ENCODE measurements at regions not wholly inside any gene's neighbourhood (a gene's known extent, or its start where the extent isn't known, plus 50 kb on each side); places are given as distances from the start of the nearest gene placed in this dataset.

DNA sequence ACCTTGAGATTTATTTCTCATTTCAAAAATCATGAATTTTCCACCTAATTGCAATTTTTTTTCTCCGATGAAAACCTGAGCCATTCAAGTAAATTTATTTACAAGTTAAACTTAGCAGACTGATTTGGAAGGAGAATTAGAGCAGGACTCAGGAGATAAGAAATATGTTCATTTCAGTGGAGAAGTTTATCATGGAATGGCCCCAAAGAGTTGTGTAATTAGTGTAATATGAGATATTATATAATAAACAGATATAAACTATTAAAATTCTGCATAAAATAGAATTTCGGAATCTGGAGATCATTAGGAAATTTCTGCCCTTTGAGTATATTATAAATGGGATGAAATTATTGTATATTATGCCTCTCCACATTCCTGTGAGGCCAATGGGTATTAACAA, 596.8 kb downstream of the QKI start:
- DNase-seq = no peak

DNA sequence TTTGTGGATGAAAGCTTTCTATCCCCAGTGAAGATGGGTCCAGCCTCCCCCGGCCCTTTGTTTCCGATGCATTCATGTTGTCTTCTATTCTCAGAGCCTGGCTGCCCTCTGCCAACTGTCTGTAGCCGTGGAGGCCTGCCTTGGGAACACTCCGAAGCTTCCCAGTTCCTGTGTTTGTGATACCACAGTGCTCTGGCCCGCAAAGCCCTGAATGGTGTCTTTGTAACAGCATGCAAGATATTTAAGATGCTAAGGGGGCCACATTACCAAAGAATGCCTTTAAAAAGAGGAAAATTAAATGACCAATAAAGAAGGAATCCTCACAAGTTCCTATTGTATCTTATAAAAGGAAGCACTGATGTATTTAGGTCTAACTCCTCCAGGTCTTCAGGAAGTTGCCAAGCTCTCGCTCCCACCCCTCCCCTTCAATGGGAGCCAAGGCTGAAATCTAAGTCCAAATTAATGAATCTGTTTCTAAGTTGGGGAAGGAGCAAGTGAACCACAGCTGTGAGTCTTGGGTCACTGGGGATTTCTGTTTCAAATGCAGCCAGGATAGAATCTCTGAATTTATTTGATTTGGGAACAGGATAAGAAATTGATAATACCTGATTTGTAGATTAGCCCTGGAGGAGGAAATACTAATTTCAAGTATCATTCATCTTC, 596.1 kb downstream of the QKI start:
- DNase-seq = peak; percentile 32 to 41

DNA sequence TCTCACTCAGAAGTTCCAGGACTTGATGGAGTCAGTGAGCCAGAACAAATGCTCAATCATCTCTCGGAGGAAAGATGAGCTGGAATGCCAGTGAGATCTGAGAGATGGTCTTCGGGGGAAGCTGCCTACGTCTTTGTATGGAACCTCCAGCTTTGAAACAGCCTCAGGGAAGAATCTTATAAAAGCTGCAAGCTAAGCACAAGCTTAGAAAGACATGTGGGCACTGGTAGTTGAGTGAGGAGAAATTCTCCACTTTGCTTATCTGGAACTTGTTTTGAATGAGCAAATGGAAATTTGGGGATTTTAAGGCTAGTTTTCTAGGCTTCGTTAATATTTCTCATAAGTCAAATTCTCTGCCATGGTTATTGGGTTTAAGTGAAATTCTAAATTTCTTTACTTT, 594.4 kb downstream of the QKI start:
- DNase-seq = no peak

DNA sequence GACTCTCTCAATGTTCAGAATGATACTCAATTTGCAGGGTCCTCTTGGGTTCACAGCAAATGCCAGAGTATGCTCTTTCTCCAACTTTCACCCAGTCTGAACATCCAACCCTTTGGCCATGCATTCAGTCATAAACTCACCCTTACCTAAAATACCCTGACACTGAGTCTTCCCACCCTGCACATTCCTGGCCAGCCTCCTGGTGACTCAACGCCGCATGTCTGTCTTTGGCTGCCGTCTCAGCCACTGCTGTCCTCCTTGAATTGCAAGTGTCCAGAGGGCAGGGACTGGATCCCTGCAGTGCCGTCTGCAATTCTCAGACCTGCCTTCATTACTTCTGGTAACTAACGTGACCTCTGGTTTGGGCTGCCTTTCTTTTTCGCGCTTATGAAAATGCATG, 593.4 kb downstream of the QKI start:
- DNase-seq = no peak

DNA sequence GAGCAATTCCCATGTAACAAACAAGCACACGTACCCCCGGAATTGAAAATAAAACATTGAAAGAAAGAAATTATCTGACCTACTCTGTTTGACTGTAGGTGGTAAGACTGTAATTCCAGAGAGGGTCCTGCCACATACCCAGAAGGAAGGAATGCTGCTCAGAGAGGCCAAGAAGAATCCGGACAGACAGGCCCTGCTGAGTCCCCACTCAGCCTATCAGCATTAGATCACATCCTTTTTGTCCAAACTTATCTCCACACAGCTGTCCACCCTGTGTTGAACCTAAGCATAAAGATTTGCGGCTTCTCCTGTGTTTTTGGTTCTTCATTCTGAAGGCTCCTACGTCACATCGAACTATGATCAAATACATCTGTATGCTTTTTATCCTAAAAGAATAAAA, 591.9 kb downstream of the QKI start:
- DNase-seq = no peak

DNA sequence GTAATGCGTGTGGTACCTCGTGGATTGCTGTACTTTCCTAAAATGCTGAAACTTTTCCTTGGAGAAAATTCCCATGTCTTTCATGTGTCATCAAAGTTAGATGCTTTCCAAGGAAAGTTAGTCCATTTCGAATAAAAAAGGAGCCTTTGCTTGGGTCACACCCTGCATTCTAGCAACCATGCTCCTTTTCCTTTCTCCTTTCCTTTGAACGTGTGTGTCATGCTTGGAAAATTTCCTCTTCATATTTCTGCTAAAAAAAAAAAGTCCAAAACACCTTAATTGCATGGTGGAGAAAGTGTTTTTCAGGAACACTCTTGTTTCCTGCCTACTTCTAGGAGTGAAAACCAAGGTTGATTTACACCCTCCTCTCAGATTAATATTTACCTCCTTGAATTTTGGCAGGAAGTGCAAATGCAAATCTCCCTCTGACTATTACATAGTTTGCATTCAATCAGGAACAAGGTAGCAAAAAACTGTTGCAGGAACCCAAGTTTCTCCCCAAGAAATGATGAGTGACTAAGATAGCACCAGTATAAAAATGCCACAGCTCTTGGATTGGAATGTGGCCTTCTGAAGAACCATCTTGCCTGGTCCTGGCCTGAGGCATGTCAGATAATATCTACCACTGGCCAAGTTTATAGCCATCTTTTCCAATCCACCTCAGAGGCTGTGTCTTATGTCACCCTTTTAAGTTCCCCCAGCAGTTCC, 590.6 kb downstream of the QKI start:
- DNase-seq = no peak

DNA sequence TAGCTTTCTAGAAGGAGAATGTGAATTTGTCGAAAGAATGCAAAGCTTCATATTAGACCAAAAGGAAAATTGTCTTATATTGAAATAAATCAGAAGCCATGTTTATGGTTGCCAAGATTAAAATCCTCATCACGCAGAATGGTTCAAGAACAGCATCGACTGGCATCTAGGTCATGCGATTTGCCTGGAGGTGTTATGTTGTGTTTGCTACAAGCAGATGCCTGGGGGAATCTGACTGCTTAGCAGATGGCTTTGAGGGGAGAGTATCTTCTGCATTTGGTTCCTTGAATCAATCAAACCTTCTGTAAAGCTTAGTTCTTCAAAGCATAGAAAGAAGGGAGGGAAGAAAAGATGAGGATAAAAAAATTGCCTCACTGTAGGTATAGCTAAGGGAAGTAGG, 585.8 kb downstream of the QKI start:
- DNase-seq = no peak

DNA sequence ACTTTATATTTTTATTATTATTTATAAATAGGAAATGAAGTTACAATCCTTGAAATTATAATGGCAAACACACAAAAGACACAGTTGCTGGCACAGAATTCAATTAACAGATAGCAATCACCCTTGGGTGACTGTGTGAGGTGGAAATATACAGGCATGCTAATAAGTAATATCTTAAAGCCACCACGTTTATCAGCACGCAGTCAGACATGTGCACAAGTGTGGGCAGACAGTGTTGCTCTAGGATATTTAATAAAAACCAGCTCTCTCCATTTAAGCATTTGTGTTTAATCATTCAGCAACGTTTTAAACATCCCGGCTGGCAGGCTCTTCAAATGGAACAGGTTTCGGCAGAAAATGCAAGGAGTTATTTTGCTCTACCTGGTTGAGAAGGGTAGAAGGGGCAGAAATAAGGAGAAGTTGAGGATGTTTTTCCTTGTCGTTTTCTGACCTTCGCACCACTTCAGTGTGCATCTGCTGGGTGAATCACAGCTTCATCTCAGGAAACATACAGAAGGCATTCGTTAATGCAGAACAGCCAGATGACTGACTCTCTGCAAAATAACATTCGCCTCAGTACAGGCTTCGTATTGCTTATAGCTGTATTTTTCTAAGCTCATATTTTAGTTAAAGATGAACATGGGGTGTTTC, 585.1 kb downstream of the QKI start:
- no peak for DNase-seq

DNA sequence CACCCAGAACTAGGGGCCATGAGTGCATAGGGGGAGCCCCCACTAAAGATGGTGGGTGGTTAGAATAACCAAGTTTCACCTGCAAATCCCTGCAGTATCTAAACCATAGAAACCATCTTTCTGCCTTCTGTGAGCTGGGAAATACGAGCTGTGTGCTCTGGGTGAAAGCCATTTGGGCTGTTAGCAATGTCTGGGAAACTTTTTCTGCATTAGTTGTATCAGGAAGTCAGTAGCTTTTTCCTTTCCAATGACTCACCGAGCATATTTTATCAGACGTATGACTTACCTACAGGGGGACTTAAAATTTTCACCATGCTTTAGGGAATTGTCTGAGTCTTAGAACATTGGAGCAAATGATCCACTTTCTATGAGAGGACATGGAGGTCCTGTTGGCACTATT, 584.0 kb downstream of the QKI start:
- DNase-seq = no peak

DNA sequence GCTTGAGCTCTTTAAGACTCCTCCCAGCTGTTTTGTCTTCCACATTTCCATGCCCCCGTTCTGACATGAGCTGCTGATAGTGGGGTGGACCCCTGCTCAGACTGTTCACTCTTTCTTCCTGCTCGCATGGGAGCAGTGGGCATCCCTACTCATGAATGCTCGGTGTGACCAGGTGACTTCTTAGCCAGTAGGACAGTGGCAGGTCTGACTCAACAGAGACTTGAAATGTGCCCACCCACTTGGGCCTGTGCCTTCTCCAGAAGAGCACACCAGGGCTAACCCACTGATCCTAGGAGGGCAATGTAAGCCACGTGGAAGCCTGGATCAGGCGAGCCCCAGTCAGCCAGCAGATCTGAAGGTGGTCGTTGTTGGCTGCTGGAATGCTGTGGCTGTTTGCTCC, 582.0 kb downstream of the QKI start:
- DNase-seq = no peak

DNA sequence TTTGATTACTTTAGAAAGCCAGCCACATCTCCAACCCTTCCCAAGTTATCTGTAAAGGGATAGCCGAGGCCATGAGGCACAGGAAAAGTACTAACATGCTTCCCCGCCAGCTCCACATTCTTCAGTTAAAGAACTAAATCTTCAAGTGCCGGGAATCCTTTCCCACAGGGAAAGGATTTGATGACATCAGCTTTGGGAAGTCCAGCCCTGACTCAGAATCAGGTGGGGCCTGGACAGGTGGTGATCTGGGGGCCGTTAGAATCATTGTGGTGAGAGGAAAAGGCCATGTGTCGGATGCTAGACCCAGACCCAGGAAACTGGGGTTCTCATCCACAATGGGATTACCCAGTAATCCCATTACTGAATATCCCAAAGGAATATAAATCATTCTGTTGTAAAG, 580.0 kb downstream of the QKI start:
- no peak for DNase-seq

DNA sequence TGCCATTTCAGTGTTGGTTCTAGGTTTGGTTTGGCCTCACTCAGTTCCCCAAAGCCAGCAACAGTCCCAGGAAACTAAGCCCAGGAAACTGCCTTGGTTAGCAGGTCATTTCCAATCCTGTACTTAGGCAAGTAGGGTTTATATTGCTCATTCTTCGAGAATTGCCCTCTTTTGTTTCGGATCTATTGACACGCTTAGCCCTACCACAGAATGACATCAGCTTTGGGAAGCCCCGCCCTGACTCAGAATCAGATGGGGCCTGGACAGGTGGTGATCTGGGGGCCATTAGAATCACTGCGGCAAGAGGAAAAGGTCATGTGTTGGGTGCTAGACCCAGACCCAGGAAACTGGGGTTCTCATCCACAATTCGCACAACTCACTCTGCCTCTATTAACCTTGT, 578.2 kb downstream of the QKI start:
- DNase-seq = no peak

DNA sequence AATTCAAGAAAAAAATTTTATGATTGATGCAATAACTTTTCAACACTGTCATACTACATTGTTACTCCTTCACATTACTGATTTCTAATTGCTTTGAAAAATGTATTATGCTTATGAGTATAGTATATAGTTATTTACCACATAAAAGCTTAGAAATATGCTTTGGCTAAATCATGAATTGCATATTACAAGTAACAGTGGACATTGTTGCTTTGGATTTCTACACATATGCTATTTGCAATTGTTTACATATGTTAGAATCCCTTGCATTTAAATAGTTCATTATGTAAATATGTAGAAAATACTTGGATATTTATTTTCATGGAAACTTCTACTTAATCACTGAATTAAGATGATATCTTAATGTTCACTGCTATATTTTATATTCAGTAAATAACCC, 577.5 kb downstream of the QKI start:
- DNase-seq = no peak

DNA sequence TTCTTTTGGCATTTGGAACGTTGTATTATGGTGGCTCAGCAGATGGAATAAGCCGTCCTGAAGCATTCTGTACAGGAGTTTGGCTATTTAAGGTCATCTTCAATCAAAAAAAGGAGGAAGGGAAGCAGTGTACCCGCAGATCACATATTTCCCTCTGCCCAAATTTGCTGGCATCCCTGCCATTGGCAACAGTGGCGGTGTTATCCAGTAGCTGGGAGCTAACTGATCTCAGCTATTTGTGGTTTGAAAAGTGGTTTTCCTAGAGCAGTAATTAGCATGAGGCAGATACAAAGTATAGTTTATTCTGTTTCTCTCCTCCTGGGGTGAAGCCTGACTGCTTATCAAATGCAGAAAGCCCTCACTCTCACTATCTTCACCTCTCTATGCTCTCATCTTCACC, 576.8 kb downstream of the QKI start:
- DNase-seq = no peak

DNA sequence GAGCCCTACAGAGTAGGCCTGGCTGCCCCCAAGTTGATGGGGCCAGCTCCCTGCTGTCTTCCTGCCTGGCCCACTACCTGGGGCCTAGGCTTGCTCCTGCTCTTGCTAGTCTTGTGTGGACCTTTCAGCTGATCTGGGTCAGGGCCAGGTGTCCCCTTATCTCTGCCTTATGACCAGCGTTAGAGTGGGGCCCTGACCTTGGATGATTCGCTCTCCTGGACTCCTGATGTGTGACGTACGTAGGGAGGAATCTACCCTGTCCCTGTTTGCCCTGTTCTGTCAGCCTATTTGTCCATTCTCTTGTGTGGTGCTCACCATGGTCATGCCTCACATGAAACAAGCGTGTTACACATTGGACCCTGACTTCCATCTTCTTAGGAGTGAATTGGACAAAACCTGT, 571.8 kb downstream of the QKI start:
- DNase-seq = no peak

DNA sequence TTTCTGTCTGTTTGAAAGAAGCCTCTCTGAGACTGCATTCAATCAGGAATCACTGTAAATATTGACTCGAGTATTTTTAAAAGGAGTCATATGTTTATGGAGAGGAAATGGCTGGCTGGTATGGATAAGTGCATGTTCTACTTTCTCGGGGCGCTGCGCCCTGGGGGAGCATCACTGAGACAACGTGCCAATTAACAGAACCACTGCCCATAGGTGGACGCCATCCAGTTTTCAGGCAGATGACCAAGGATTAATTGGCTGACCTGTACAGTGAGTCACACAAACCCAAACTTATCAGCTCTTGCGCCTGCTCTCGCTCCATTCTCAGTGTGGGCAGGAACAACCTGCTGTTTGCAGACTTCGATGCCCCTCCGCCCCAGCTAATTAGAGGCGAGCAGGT, 571.2 kb downstream of the QKI start:
- no peak for DNase-seq

DNA sequence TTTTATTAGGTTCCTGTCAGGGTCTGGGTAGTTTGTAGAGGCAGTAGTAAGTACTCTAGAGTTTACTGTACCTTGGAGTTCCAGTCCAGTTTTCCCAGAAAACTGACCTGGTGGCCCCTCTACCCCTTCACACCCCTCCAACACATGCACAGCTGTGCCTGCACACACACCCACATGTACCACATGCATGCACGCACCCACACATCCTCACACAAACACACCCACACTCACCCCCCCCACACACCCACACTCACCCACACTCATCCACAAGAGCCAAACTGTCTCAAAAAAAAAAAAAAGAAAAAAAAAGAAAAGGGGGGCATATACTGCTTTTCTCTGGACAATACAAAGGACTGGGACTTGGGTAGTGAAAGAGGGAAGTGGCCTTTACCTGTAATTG, 570.5 kb downstream of the QKI start:
- DNase-seq = no peak

DNA sequence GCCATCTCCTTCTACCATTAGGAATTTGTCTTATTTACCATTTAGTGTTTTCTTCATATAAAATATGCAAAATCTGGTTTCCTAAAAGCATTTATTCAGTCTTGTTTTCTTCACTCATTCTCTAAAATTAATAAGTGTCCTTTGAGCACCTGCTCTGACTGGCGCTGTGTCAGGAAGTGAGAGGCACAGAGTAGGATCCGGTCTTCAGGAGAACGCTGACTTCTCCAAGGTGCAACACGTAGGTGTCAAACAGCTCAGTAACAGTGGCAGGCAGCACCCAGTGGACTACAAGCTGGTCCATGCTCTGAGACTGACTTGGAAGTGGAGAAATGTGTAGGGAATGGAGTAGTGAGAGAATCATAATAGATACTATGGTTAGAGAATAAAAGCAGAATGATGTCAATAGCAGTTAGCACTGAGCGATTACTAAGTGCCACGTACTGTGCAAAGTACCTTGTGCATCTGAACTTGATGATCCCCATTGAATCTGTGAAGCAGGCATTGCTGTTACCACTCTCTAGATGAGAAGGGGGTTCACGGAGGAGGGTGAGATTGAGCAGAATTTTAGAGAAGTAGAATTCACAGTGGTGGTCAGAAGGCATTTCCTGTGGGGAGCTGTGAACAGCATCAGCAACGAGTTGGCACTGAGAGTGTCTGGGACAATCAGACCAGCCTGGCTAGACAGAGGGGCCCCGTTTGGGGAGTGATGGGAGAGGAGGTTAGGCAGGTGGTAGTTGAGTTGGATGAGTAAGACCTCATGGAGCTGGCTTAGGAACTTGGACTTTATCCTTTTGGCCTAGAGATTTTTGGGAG, 569.8 kb downstream of the QKI start:
- DNase-seq = no peak

DNA sequence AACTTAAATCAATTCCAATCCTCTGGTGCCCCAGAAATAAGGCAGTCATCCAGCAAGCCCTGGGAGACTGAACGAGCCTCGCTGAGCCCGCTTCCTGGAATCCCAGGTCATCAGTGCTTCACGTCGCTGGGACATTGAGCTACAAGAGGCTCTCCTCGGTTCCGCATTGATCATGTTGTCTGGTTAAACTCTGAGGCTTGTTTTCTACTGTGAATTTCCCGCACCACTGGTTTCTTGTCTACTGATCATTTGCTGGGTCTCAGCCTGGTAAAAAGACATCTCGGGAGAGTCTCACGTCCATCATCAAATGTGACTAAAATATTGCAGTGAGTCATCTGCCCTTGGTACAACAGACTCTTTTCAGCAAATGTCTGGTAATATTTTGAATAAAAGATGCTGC, 569.2 kb downstream of the QKI start:
- DNase-seq = peak in 1 of 2 donors; percentile 14

DNA sequence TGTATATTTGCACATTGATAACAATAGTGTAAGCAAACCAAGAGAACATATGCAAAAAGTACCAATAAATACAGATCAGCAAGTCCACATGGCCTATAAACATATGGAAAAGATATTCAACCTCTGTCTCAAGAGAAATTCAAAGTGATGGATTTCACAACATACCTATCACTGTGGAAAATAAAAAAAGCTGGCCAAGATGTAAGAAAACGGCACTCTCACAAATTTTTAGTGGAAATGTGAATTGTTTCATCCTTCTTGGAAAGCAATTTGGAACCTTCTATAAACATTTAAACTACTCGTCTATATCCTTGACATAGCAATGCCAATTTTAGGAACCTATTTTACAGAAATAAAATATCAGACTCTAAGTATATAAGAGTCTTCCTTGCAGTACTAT, 559.8 kb downstream of the QKI start:
- no peak for DNase-seq

DNA sequence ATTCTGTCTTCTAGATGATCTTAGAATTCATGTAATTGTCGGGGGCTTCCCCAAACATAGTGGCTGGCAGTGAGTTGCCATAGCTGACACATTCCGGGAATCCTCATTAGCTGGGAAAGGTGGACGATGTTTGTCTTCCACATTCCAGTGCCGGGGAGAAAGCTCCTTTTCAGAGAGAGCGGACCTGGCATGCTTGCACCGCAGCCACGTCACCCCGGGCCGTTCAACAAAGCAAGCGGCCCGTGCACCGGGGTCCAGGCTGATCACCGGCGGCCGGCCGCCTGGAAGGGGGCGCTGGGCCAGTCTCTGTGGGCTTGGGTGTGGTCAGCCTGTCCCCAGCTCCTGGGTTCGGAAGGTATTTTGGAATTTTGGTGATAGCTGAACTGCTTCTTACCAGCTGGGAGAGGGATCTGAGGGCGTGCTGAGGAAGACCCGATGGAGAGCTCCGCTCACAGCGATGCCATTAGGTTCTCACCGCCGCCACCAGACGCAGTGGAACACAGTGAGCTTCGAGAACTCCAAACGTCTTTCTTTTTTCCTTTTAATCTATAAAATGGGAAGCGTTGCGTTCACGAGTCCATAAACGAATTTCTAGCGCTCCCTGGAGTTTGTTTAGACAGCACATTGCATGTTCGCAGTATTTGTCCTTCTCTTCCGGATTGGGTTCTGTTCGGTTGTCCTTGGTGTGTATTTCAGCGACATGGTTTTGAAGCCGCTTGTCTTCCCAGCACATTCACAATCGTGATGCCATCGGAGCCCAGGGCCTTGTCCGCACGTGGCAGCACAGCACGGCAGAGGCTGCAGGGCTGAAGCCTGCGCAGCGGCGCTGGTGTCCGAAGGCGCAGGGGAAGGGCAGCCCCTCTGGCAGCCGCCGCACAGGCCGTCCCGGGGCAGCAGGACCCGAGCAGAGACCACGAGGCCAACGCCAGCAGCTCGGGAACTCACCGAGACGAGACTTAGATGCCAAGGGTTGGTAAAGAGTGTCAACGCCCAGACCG, 557.6 kb downstream of the QKI start:
- DNase-seq = no peak

DNA sequence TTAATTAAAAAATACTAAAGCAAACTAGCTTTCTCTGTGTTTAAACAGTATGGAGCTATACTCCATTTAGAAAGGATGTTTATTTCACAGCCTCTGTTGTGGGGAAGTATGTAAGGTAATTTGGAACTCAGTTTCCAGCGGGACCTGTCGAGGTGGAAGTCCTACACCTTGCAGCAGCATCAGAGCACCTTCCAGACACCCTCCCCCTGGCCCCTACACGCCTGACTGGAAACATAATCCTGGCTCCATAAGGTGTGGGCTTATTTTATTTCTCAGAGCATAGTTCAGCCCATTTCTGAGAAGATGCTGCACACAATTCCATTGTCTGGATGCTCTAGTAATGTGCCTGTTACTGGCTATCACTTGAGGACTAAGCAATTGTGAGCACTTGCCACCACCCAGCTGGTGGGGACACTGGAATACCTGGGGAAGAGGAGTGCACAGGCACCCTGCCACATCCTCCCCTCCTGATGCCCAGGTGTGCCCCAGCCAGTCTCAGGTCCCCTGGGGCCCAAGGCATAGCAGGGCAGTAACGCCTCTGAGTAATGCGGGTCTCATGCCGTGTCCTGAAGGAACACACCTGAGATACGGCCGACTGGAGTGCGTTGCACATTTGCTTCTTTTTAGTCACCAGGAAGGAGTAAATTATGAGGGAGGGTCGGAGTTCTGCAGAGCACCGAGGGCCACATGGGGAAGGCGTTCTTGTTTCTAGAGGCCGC, 556.5 kb downstream of the QKI start:
- DNase-seq = no peak
